ENCODE measurements at regions not wholly inside any gene's neighbourhood (a gene's known extent, or its start where the extent isn't known, plus 50 kb on each side); places are given as distances from the start of the nearest gene placed in this dataset.

GRCh38 chr1:115557715-115558114 lies 84.1 kb upstream of the VANGL1 start:
- H2AFZ ChIP-seq (ENCODE audit: low read depth), result no peak overlapping the region
- H3K9me3 ChIP-seq, result no peaks in the 10 kb centered on the region
- no peaks in the 10 kb centered on the region for H3K9me2 ChIP-seq
- no peak overlapping the region for H3K4me2 ChIP-seq
- no peaks in the 10 kb centered on the region for H3F3A ChIP-seq (replicated peaks; ENCODE audit: insufficient read depth)
- no peaks in the 10 kb centered on the region for H3K36me3 ChIP-seq (replicated peaks in 1 of 2; ENCODE audit: control insufficient read depth in 1 of 2, insufficient read depth in 2 of 2, low read length in 1 of 2)
- ChIA-PET POLR2A (no interaction called here), CTCF (interaction anchor here (0.8 to 2.8 kb wide), 3 partner anchors 38 to 420 kb away, joined by 5 to 10 read pairs (median 5); no protein-coding TSS in a partner anchor)
- 80% methylated on average over 1 of the region's 1 CpG for WGBS (ENCODE audit: low lambda C conversion rate)
- H4K20me1 ChIP-seq (ENCODE audit: insufficient read depth), result no peaks in the 10 kb centered on the region
- no peaks in the 10 kb centered on the region for H3K27me3 ChIP-seq (ENCODE audit: insufficient read depth)
- no peak overlapping the region for H3K9ac ChIP-seq
- H3K79me2 ChIP-seq (ENCODE audit: insufficient read depth), result no peaks in the 10 kb centered on the region
- no peak for TF ChIP-seq FOXJ3 (CRISPR knock-in tag; IDR thresholded peaks at IDR 0.05)
- no peak for TF ChIP-seq GABPA (IDR thresholded peaks at IDR 0.05; ENCODE audit: low read depth)
- no peak for TF ChIP-seq FOXM1 (IDR thresholded peaks at IDR 0.05; ENCODE audit: low read depth)
- no peak for TF ChIP-seq IRF3 (IDR thresholded peaks at IDR 0.05; ENCODE audit: low read depth, low read length)
- TF ChIP-seq CTCF (IDR thresholded peaks at IDR 0.05), result no peak
- no peak for TF ChIP-seq USF2 (IDR thresholded peaks at IDR 0.05; ENCODE audit: borderline replicate concordance, low read depth, low read length)
- TF ChIP-seq EZH2phosphoT487 (IDR thresholded peaks at IDR 0.05; ENCODE audit: borderline replicate concordance, low read depth), result no peak
- no peak overlapping the region for H3K27ac ChIP-seq (ENCODE audit: low read depth in 2 of 2, low read length in 1 of 2)
- DNase-seq, result no peak
- H3K4me3 ChIP-seq (ENCODE audit: low read depth in 2 of 2, low read length in 1 of 2), result no peak overlapping the region
- peaks cover 0 to 2% of the 10 kb centered on the region in 2 experiments; a peak in 1 of 4 replicates for H3K4me1 ChIP-seq (ENCODE audit: control insufficient read depth in 1 of 2, insufficient read depth in 2 of 2, low read depth in 1 of 2, low read length in 1 of 2)

- no peak overlapping the region for H2AFZ ChIP-seq (ENCODE audit: low read depth)
- WGBS (ENCODE audit: low lambda C conversion rate), result 95% methylated on average over 1 of the region's 1 CpG
- H3K36me3 ChIP-seq (replicated peaks in 1 of 2; ENCODE audit: control insufficient read depth in 1 of 2, insufficient read depth in 2 of 2, low read length in 1 of 2), result no peaks in the 10 kb centered on the region
- DNase-seq, result no peak
- H3K9me3 ChIP-seq, result no peaks in the 10 kb centered on the region
- POLR2A ChIA-PET, result no interaction called here
- no peaks in the 10 kb centered on the region for H3F3A ChIP-seq (replicated peaks; ENCODE audit: insufficient read depth)
- no peaks in the 10 kb centered on the region for H4K20me1 ChIP-seq (ENCODE audit: insufficient read depth)
- no peak overlapping the region for H3K4me2 ChIP-seq
- H3K4me1 ChIP-seq (ENCODE audit: control insufficient read depth in 1 of 2, insufficient read depth in 2 of 2, low read depth in 1 of 2, low read length in 1 of 2), result peaks cover 0 to 2% of the 10 kb centered on the region in 2 experiments; a peak in 1 of 4 replicates
- no peaks in the 10 kb centered on the region for H3K27me3 ChIP-seq (ENCODE audit: insufficient read depth)
- H3K27ac ChIP-seq (ENCODE audit: low read depth in 2 of 2, low read length in 1 of 2), result no peak overlapping the region
- no peaks in the 10 kb centered on the region for H3K9me2 ChIP-seq
- H3K79me2 ChIP-seq (ENCODE audit: insufficient read depth), result no peaks in the 10 kb centered on the region
- H3K4me3 ChIP-seq (ENCODE audit: low read depth in 2 of 2, low read length in 1 of 2), result no peak overlapping the region
- TF ChIP-seq GABPA (IDR thresholded peaks at IDR 0.05; ENCODE audit: low read depth) (no peak), ELF1 (IDR thresholded peaks at IDR 0.05) (no peak), SMC3 (IDR thresholded peaks at IDR 0.05; ENCODE audit: low read depth, low read length) (no peak), RCOR1 (IDR thresholded peaks at IDR 0.05; ENCODE audit: low read length) (no peak), MEF2A (IDR thresholded peaks at IDR 0.05; ENCODE audit: borderline replicate concordance, low read depth) (no peak), SIN3A (IDR thresholded peaks at IDR 0.05; ENCODE audit: borderline replicate concordance, low read depth, low read length) (no peak), NFIC (IDR thresholded peaks at IDR 0.05; ENCODE audit: borderline replicate concordance) (no peak)
- no peak overlapping the region for H3K9ac ChIP-seq
- CTCF ChIA-PET, result interaction anchor here (1.4 to 2.8 kb wide), 3 partner anchors 39 to 418 kb away, joined by 4 to 10 read pairs (median 5); no protein-coding TSS in a partner anchor
Observed at GRCh38 chr1:115556236-115556635, 85.5 kb upstream of the VANGL1 start.
